ENCODE measurements at regions not wholly inside any gene's neighbourhood (a gene's known extent, or its start where the extent isn't known, plus 50 kb on each side); places are given as distances from the start of the nearest gene placed in this dataset.

- H3K27me3 ChIP-seq: no peaks in the 10 kb centered on the region
- no peak for DNase-seq
- H3K9me3 ChIP-seq: no peaks in the 10 kb centered on the region
- H3K36me3 ChIP-seq: no peaks in the 10 kb centered on the region
- no peak overlapping the region for H3K27ac ChIP-seq
- 48 to 53% methylated on average over 1 of the region's 1 CpG for WGBS, 2 donors
- intact Hi-C loops (cut with DNase I): no loop called here
- no peak overlapping the region for H3K4me3 ChIP-seq (replicated peaks in 1 of 3)
- no peaks in the 10 kb centered on the region for H3K4me1 ChIP-seq
- TF ChIP-seq CTCF (IDR thresholded peaks at IDR 0.05) (no peak), POLR2A (IDR thresholded peaks at IDR 0.05) (no peak)
These were observed 80.4 kb upstream of the GRPR start for GRCh38 chrX:16042980-16043379.

GRCh38 chrX:16039834-16040233, 83.5 kb upstream of the GRPR start:
- Histone ChIP-seq H3K27ac (no peak overlapping the region), H3K27me3 (no peaks in the 10 kb centered on the region), H3K4me1 (no peaks in the 10 kb centered on the region), H3K4me3 (replicated peaks in 1 of 3) (no peak overlapping the region), H3K36me3 (no peaks in the 10 kb centered on the region), H3K9me3 (no peaks in the 10 kb centered on the region)
- no peak for TF ChIP-seq POLR2A (IDR thresholded peaks at IDR 0.05)
- no peak for TF ChIP-seq CTCF (IDR thresholded peaks at IDR 0.05)
- no peak for DNase-seq
- whole genome bisulfite sequencing, 2 donors: 85 to 92% methylated on average over 1 of the region's 1 CpG
- intact Hi-C loops (cut with DNase I): no loop called here

DNA sequence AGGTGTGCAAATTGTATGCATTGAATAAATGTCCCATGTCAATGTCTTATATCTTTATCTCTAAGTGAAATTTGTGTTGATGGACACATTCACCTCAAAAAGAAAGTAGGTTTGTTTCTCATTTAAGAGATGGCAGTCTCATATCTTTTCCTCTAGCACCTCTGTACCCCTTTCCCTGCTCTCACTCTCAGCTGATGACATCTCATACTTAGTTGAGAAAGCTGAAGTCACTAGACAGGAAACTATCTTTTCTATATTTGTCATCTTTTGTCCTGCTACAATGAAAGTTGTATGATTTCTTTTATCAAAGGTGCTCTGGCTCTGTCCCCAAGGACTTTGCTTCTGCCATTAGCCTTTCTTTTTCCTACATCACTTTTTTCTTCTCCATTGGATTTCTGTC, 84.0 kb upstream of the GRPR start:
- no peak overlapping the region for H3K27ac ChIP-seq
- H3K4me3 ChIP-seq (replicated peaks in 1 of 3): no peak overlapping the region
- DNase-seq: no peak
- intact Hi-C loops (cut with DNase I): no loop called here
- no peaks in the 10 kb centered on the region for H3K4me1 ChIP-seq
- no peaks in the 10 kb centered on the region for H3K9me3 ChIP-seq
- TF ChIP-seq POLR2A (IDR thresholded peaks at IDR 0.05): no peak
- TF ChIP-seq CTCF (IDR thresholded peaks at IDR 0.05): no peak
- H3K36me3 ChIP-seq: no peaks in the 10 kb centered on the region
- H3K27me3 ChIP-seq: no peaks in the 10 kb centered on the region

- WGBS, 2 donors: 68 to 72% methylated on average over 4 of the region's 4 CpGs
- H3K27ac ChIP-seq: no peak overlapping the region
These were observed 90.0 kb upstream of the GRPR start for GRCh38 chrX:16033331-16033730.

DNA sequence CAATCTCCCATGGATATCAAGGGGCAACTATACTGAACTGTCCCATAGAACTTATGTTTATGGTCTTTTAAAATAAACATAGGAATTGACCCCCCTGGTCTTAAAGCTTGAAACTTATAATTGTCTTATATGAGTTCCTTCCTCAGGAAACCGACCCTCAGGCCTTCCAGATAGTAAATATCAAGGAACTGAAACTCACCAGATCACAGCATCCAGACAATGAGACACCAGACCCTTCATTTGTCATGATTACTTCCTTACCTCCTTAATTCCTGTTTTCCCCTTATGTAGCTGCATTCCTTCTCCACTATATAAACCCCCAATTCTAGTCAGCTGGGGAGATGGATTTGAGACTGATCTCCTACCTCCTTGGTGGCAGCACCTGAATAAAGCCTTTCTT, 94.8 kb upstream of the GRPR start:
- no peak overlapping the region for H3K27ac ChIP-seq
- no peak overlapping the region for H3K4me3 ChIP-seq (replicated peaks in 1 of 3)
- H3K9me3 ChIP-seq: no peaks in the 10 kb centered on the region
- DNase-seq: no peak
- no peak for TF ChIP-seq POLR2A (IDR thresholded peaks at IDR 0.05)
- no peak for TF ChIP-seq CTCF (IDR thresholded peaks at IDR 0.05)
- intact Hi-C loops (cut with DNase I): no loop called here
- 75 to 92% methylated on average over 1 of the region's 1 CpG for WGBS, 2 donors
- no peaks in the 10 kb centered on the region for H3K27me3 ChIP-seq
- H3K36me3 ChIP-seq: no peaks in the 10 kb centered on the region
- no peaks in the 10 kb centered on the region for H3K4me1 ChIP-seq

More at GRCh38 chrX:16033331-16033730, 90.0 kb upstream of the GRPR start:
- Histone ChIP-seq H3K9me3 (no peaks in the 10 kb centered on the region), H3K27me3 (no peaks in the 10 kb centered on the region), H3K4me3 (replicated peaks in 1 of 3) (no peak overlapping the region), H3K4me1 (no peaks in the 10 kb centered on the region), H3K36me3 (no peaks in the 10 kb centered on the region)
- intact Hi-C loops (cut with DNase I): no loop called here
- TF ChIP-seq POLR2A (IDR thresholded peaks at IDR 0.05) (no peak), CTCF (IDR thresholded peaks at IDR 0.05) (no peak)
- no peak for DNase-seq

All from thyroid gland (tissue), 4 donors.